AG04450 (cell line): ENCODE measurements at regions not wholly inside any gene's neighbourhood (a gene's known extent, or its start where the extent isn't known, plus 50 kb on each side); places are given as distances from the start of the nearest gene placed in this dataset.

Experiments used
- CTCF ChIA-PET: fragments of 300-600, 350-600 bp; formaldehyde crosslinking; extraction: SDS; loops from one replicate; lab custom pipeline; 2022; ENCODE audit warnings: antibody characterized with exemption, inconsistent platforms; lab: Charles Lee
- POLR2A ChIA-PET: fragments of 350-600 bp; formaldehyde crosslinking; extraction: SDS; loops from one replicate; lab custom pipeline; 2021; ENCODE audit warnings: antibody characterized with exemption, inconsistent platforms; lab: Yijun Ruan, JAX
- DNase-seq: peaks from one replicate; pipeline ENCODE4 v3.0.0-alpha.2; 2011; ENCODE audit warnings: low read depth, low spot score
- H3K27ac ChIP-seq: one replicate; pipeline ENCODE4 v1.5.1; 2012; ENCODE audit warnings: low read depth, low read length, control low read depth
- H3K27me3 ChIP-seq: one replicate; pipeline ENCODE4 v1.6.0; 2012; ENCODE audit warnings: low read length; ENCODE audit not compliant: control insufficient read depth, insufficient read depth
- H3K4me3 ChIP-seq: 2 replicates; pipeline ENCODE4 v1.5.1; 2011; ENCODE audit warnings: mild to moderate bottlenecking, low read depth, low read length, control low read depth
- H3K9me3 ChIP-seq: 2 replicates; pipeline ENCODE4 v1.5.1; 2012; ENCODE audit warnings: low read length; ENCODE audit not compliant: control insufficient read depth, insufficient read depth
- CTCF ChIP-seq: IDR thresholded peaks from 2 replicates; pipeline ENCODE4 v1.5.1; 2011; ENCODE audit warnings: low read depth, low read length, control low read depth, inconsistent platforms

GRCh38 chr15:59873644-59874272 is 130.4 kb upstream of the FOXB1 start:
- no peak for TF ChIP-seq CTCF
- CTCF ChIA-PET: interaction anchor here (0.6 kb wide), 1 partner anchor 453 kb away, joined by 3 read pairs; no protein-coding TSS in a partner anchor

GRCh38 chr15:59867086-59867855 is 136.8 kb upstream of the FOXB1 start:
- Histone ChIP-seq H3K27me3 (peaks cover 2% of the 10 kb centered on the region), H3K27ac (no peak overlapping the region), H3K4me3 (no peak overlapping the region), H3K9me3 (no peaks in the 10 kb centered on the region)
- DNase-seq: no peak
- POLR2A ChIA-PET: no interaction called here
- TF ChIP-seq CTCF: no peak
- CTCF ChIA-PET: no interaction called here

More at GRCh38 chr15:59873644-59874272, 130.4 kb upstream of the FOXB1 start:
- POLR2A ChIA-PET: no interaction called here
- H3K27ac ChIP-seq: no peak overlapping the region
- H3K4me3 ChIP-seq: no peak overlapping the region
- DNase-seq: no peak
- peaks cover 5% of the 10 kb centered on the region for H3K27me3 ChIP-seq
- no peaks in the 10 kb centered on the region for H3K9me3 ChIP-seq

GRCh38 chr15:59866642-59867041 is 137.5 kb upstream of the FOXB1 start:
- CTCF ChIA-PET: no interaction called here
- H3K9me3 ChIP-seq: no peaks in the 10 kb centered on the region
- POLR2A ChIA-PET: no interaction called here
- no peak overlapping the region for H3K4me3 ChIP-seq
- no peak overlapping the region for H3K27ac ChIP-seq
- DNase-seq: no peak
- TF ChIP-seq CTCF: no peak
- peaks cover 2% of the 10 kb centered on the region for H3K27me3 ChIP-seq

GRCh38 chr15:59862191-59863155 is 141.6 kb upstream of the FOXB1 start:
- DNase-seq: no peak
- no peaks in the 10 kb centered on the region for H3K9me3 ChIP-seq
- CTCF ChIA-PET: interaction anchor here (1.3 kb wide), 1 partner anchor 659 kb away, joined by 3 read pairs; no protein-coding TSS in a partner anchor
- peaks cover 2% of the 10 kb centered on the region for H3K27me3 ChIP-seq
- no peak overlapping the region for H3K27ac ChIP-seq
- TF ChIP-seq CTCF: no peak
- H3K4me3 ChIP-seq: no peak overlapping the region
- POLR2A ChIA-PET: no interaction called here
